HepG2 (cell line): ENCODE measurements at regions not wholly inside any gene's neighbourhood (a gene's known extent, or its start where the extent isn't known, plus 50 kb on each side); places are given as distances from the start of the nearest gene placed in this dataset.

Experiments
- CHD4 ChIP-seq: fragments of 200-600 bp; sonication (generic); IDR thresholded peaks from 2 replicates; pipeline ENCODE4 v1.7.0; 2017; ENCODE audit warnings: mild to moderate bottlenecking, low read length, borderline replicate concordance
- DNMT3B ChIP-seq: conservative IDR thresholded peaks from 2 replicates; pipeline ENCODE4 v1.6.1; 2016; ENCODE audit warnings: missing biosample characterization, control low read depth
- FOSL1 ChIP-seq: sonication (generic); formaldehyde crosslinking; IDR thresholded peaks from 2 replicates; pipeline ENCODE4 v1.9.0; 2021; ENCODE audit warnings: missing genetic modification reagents, borderline replicate concordance
- KAT8 ChIP-seq: IDR thresholded peaks from 2 replicates; pipeline ENCODE4 v1.6.1; 2016; ENCODE audit warnings: missing genetic modification reagents, missing compliant biosample characterization
- NKX3-1 ChIP-seq: sonication (generic); formaldehyde crosslinking; IDR thresholded peaks from 2 replicates; pipeline ENCODE4 v1.5.0; 2020; ENCODE audit warnings: missing genetic modification reagents
- NR2F2 ChIP-seq: IDR thresholded peaks from 2 replicates; pipeline ENCODE4 v1.6.1; 2012; ENCODE audit warnings: low read depth, inconsistent platforms, borderline replicate concordance
- SRSF1 ChIP-seq: fragments of 200-400 bp; formaldehyde crosslinking; optimal IDR thresholded peaks from 2 replicates; pipeline ENCODE3; 2017; ENCODE audit warnings: mild to moderate bottlenecking, low read depth, low read length, moderate library complexity
- ZBTB1 ChIP-seq: sonication (generic); formaldehyde crosslinking; IDR thresholded peaks from 2 replicates; pipeline ENCODE4 v1.4.0; 2020; ENCODE audit warnings: missing genetic modification reagents, borderline replicate concordance
- ZNF17 ChIP-seq: sonication (generic); formaldehyde crosslinking; IDR thresholded peaks from 2 replicates; pipeline ENCODE4 v1.5.0; 2020; ENCODE audit warnings: mild to moderate bottlenecking, missing genetic modification reagents
- ZNF567 ChIP-seq: sonication (generic); formaldehyde crosslinking; IDR thresholded peaks from 2 replicates; pipeline ENCODE4 v1.8.1; 2023; ENCODE audit warnings: mild to moderate bottlenecking, missing genetic modification reagents, borderline replicate concordance
- ZNF776 ChIP-seq: sonication (generic); formaldehyde crosslinking; IDR thresholded peaks from 2 replicates; pipeline ENCODE4 v1.4.0; 2020; ENCODE audit warnings: mild to moderate bottlenecking, missing genetic modification reagents
- ZNF883 ChIP-seq: sonication (generic); formaldehyde crosslinking; IDR thresholded peaks from 2 replicates; pipeline ENCODE4 v1.5.1; 2020; ENCODE audit warnings: mild to moderate bottlenecking, missing genetic modification reagents; ENCODE audit errors: not compliant biosample characterization
- TF ChIP-seq, protein P1 (sequence below): sonication (generic); formaldehyde crosslinking; IDR thresholded peaks from 2 replicates; pipeline ENCODE4 v1.4.0; 2020; ENCODE audit warnings: mild to moderate bottlenecking, missing genetic modification reagents
- TF ChIP-seq, protein P2 (sequence below): sonication (generic); formaldehyde crosslinking; IDR thresholded peaks from 2 replicates; pipeline ENCODE4 v1.5.0; 2020; ENCODE audit warnings: missing genetic modification reagents
- TF ChIP-seq, protein P3 (sequence below): IDR thresholded peaks from 2 replicates; pipeline ENCODE4 v1.6.1; 2012; ENCODE audit warnings: inconsistent platforms
- TF ChIP-seq, protein P4 (sequence below): sonication (generic); formaldehyde crosslinking; conservative IDR thresholded peaks from 2 replicates; pipeline ENCODE4 v1.4.0; 2020; ENCODE audit warnings: missing genetic modification reagents
- TF ChIP-seq, protein P5 (sequence below): sonication (generic); formaldehyde crosslinking; conservative IDR thresholded peaks from 2 replicates; pipeline ENCODE4 v1.4.0; 2020; ENCODE audit warnings: missing genetic modification reagents
- TF ChIP-seq, protein P6 (sequence below): sonication (generic); formaldehyde crosslinking; IDR thresholded peaks from 2 replicates; pipeline ENCODE4 v1.4.0; 2020; ENCODE audit warnings: low read depth, mild to moderate bottlenecking, missing genetic modification reagents

DNA sequence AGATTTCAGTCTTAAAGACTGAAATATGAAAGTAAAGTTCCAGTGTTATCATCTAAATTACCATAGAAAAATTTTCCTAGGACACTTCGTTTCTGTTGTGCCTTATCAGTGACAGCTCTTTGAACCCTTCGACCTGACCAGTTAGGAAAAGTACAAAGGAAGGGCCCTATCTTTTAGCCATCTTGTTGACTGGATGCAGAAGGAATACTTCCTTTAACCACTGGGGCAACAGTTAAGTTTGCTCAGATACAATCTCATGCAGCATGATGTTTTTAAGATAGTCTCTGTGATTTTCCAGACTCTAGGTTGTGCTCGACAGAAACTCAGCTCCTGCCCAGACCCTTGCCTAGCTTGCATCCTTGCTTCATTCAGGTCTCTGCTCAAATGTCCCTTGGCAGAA is 210.5 kb upstream of the RPS6KA3 start (continued):
- TF ChIP-seq, protein P1, sequence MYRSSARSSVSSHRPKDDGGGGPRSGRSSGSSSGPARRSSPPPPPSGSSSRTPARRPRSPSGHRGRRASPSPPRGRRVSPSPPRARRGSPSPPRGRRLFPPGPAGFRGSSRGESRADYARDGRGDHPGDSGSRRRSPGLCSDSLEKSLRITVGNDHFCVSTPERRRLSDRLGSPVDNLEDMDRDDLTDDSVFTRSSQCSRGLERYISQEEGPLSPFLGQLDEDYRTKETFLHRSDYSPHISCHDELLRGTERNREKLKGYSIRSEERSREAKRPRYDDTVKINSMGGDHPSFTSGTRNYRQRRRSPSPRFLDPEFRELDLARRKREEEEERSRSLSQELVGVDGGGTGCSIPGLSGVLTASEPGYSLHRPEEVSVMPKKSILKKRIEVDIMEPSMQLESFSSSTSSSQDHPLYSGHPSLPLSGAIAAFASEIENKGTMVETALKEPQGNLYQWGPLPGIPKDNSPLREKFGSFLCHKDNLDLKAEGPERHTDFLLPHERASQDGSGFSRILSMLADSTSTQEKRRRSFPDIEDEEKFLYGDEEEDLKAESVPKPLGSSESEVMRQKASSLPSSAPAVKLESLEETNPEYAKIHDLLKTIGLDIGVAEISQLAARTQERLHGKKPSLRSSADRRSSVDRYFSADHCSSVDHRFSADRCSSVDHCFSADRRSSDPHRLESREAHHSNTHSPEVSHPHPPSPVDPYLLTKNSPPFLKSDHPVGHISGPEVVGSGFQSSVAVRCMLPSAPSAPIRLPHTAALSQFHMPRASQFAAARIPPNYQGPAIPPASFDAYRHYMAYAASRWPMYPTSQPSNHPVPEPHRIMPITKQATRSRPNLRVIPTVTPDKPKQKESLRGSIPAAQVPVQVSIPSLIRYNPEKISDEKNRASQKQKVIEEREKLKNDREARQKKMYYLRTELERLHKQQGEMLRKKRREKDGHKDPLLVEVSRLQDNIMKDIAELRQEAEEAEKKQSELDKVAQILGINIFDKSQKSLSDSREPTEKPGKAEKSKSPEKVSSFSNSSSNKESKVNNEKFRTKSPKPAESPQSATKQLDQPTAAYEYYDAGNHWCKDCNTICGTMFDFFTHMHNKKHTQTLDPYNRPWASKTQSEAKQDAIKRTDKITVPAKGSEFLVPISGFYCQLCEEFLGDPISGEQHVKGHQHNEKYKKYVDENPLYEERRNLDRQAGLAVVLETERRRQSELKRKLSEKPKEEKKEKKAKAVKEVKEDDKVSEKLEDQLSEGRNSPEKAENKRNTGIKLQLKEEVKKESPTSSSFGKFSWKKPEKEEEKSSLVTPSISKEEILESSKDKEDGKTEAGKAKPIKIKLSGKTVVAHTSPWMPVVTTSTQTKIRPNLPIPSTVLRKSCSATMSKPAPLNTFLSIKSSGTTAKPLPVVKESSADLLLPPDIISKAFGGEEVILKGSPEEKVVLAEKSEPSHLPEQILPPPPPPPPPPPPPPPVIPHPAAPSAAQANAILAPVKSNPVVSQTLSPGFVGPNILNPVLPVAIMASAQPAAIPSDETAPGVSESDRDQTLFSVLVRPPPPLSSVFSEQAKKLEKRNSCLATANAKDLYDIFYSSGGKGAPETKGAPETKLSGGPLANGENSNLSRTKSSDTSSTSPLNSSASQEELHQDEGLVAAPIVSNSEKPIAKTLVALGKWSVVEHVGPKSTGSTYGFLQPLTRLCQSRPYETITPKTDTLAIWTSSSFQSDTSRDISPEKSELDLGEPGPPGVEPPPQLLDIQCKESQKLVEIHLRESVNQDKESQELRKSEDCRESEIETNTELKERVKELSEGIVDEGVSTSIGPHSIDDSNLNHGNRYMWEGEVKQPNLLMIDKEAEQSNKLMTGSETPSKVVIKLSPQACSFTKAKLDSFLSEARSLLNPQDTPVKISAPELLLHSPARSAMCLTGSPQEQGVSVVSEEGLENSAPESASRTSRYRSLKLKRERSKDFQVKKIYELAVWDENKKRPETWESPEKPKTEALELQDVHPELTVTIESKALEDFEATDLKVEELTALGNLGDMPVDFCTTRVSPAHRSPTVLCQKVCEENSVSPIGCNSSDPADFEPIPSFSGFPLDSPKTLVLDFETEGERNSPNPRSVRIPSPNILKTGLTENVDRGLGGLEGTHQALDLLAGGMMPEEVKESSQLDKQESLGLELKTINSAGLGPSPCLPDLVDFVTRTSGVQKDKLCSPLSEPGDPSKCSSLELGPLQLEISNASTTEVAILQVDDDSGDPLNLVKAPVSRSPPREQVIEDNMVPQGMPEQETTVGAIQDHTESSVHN: no peak
- TF ChIP-seq, protein P2, sequence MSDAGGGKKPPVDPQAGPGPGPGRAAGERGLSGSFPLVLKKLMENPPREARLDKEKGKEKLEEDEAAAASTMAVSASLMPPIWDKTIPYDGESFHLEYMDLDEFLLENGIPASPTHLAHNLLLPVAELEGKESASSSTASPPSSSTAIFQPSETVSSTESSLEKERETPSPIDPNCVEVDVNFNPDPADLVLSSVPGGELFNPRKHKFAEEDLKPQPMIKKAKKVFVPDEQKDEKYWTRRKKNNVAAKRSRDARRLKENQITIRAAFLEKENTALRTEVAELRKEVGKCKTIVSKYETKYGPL: no peak
- TF ChIP-seq SRSF1 (no peak), ZNF17 (CRISPR knock-in tag) (no peak), NR2F2 (peak; percentile 55; the same call in 1 of the 2 replicates), DNMT3B (no peak), ZBTB1 (CRISPR knock-in tag) (no peak), ZNF776 (CRISPR knock-in tag) (no peak), CHD4 (no peak), NKX3-1 (CRISPR knock-in tag) (no peak), KAT8 (CRISPR knock-in tag) (no peak), ZNF883 (CRISPR knock-in tag) (no peak), ZNF567 (CRISPR knock-in tag) (no peak), FOSL1 (CRISPR knock-in tag) (no peak)
- TF ChIP-seq, protein P3, sequence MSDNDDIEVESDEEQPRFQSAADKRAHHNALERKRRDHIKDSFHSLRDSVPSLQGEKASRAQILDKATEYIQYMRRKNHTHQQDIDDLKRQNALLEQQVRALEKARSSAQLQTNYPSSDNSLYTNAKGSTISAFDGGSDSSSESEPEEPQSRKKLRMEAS: 0 out of 2 replicates have a peak, but pooled peaks have one; percentile 14
- TF ChIP-seq, protein P4, sequence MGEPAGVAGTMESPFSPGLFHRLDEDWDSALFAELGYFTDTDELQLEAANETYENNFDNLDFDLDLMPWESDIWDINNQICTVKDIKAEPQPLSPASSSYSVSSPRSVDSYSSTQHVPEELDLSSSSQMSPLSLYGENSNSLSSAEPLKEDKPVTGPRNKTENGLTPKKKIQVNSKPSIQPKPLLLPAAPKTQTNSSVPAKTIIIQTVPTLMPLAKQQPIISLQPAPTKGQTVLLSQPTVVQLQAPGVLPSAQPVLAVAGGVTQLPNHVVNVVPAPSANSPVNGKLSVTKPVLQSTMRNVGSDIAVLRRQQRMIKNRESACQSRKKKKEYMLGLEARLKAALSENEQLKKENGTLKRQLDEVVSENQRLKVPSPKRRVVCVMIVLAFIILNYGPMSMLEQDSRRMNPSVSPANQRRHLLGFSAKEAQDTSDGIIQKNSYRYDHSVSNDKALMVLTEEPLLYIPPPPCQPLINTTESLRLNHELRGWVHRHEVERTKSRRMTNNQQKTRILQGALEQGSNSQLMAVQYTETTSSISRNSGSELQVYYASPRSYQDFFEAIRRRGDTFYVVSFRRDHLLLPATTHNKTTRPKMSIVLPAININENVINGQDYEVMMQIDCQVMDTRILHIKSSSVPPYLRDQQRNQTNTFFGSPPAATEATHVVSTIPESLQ (CRISPR knock-in tag): no peak
- TF ChIP-seq, protein P5, sequence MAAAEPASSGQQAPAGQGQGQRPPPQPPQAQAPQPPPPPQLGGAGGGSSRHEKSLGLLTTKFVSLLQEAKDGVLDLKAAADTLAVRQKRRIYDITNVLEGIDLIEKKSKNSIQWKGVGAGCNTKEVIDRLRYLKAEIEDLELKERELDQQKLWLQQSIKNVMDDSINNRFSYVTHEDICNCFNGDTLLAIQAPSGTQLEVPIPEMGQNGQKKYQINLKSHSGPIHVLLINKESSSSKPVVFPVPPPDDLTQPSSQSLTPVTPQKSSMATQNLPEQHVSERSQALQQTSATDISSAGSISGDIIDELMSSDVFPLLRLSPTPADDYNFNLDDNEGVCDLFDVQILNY: no peak
- TF ChIP-seq, protein P6, sequence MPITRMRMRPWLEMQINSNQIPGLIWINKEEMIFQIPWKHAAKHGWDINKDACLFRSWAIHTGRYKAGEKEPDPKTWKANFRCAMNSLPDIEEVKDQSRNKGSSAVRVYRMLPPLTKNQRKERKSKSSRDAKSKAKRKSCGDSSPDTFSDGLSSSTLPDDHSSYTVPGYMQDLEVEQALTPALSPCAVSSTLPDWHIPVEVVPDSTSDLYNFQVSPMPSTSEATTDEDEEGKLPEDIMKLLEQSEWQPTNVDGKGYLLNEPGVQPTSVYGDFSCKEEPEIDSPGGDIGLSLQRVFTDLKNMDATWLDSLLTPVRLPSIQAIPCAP: no peak
